ENCODE measurements at regions not wholly inside any gene's neighbourhood (a gene's known extent, or its start where the extent isn't known, plus 50 kb on each side); places are given as distances from the start of the nearest gene placed in this dataset.

- DNase-seq (ENCODE audit: low spot score) = no peak
- intact Hi-C loops (cut with micrococcal nuclease; ENCODE audit: unreplicated experiment) = no loop called here
- H3K9me2 ChIP-seq (ENCODE audit: insufficient read depth, low read length) = no peaks in the 10 kb centered on the region
- H3K4me1 ChIP-seq (ENCODE audit: insufficient read depth, low read length, poor library complexity, severe bottlenecking) = no peaks in the 10 kb centered on the region
- H3K27ac ChIP-seq (ENCODE audit: low read depth, low read length, poor library complexity, severe bottlenecking) = no peak overlapping the region
- POLR2A ChIA-PET = no interaction called here
- H3K36me3 ChIP-seq (ENCODE audit: insufficient read depth, low read length) = no peaks in the 10 kb centered on the region
- H2AFZ ChIP-seq (ENCODE audit: low read length) = no peak overlapping the region
- TF ChIP-seq EZH2phosphoT487 (IDR thresholded peaks at IDR 0.05; ENCODE audit: borderline replicate concordance, low read depth, low read length) (no peak), CTCF (conservative IDR thresholded peaks at IDR 0.05; ENCODE audit: low read length) (no peak)
- no peaks in the 10 kb centered on the region for H3K79me2 ChIP-seq (ENCODE audit: insufficient read depth, low read depth, low read length)
- H3K4me2 ChIP-seq (ENCODE audit: low read length) = no peak overlapping the region
- H4K20me1 ChIP-seq (ENCODE audit: insufficient read depth, low read length) = no peaks in the 10 kb centered on the region
- BruUV-seq (replicated peaks) = no TSS peak
- CTCF ChIA-PET (ENCODE audit: unreplicated experiment) = no interaction called here
- H3K9me3 ChIP-seq (ENCODE audit: low read length) = no peaks in the 10 kb centered on the region
- H3K4me3 ChIP-seq (ENCODE audit: low read depth, low read length, poor library complexity, severe bottlenecking) = no peak overlapping the region
These were observed 77.9 kb upstream of the RHOBTB1 start for GRCh38 chr10:61021926-61022325.

- no TSS peak for BruUV-seq (replicated peaks)
- Histone ChIP-seq H3K27ac (ENCODE audit: low read depth, low read length, poor library complexity, severe bottlenecking) (no peak overlapping the region), H3K4me1 (ENCODE audit: insufficient read depth, low read length, poor library complexity, severe bottlenecking) (no peaks in the 10 kb centered on the region), H3K4me3 (ENCODE audit: low read depth, low read length, poor library complexity, severe bottlenecking) (no peak overlapping the region), H3K9me3 (ENCODE audit: low read length) (no peaks in the 10 kb centered on the region), H3K4me2 (ENCODE audit: low read length) (no peak overlapping the region), H2AFZ (ENCODE audit: low read length) (no peak overlapping the region), H3K36me3 (ENCODE audit: insufficient read depth, low read length) (no peaks in the 10 kb centered on the region), H3K79me2 (ENCODE audit: insufficient read depth, low read depth, low read length) (no peaks in the 10 kb centered on the region), H3K9me2 (ENCODE audit: insufficient read depth, low read length) (no peaks in the 10 kb centered on the region), H4K20me1 (ENCODE audit: insufficient read depth, low read length) (no peaks in the 10 kb centered on the region)
- ChIA-PET POLR2A (no interaction called here), CTCF (ENCODE audit: unreplicated experiment) (no interaction called here)
- intact Hi-C loops (cut with micrococcal nuclease; ENCODE audit: unreplicated experiment) = no loop called here
- no peak for TF ChIP-seq EZH2phosphoT487 (IDR thresholded peaks at IDR 0.05; ENCODE audit: borderline replicate concordance, low read depth, low read length)
- TF ChIP-seq CTCF (conservative IDR thresholded peaks at IDR 0.05; ENCODE audit: low read length) = no peak
- no peak for DNase-seq (ENCODE audit: low spot score)
These were observed 76.6 kb upstream of the RHOBTB1 start for GRCh38 chr10:61020420-61021158.

DNA sequence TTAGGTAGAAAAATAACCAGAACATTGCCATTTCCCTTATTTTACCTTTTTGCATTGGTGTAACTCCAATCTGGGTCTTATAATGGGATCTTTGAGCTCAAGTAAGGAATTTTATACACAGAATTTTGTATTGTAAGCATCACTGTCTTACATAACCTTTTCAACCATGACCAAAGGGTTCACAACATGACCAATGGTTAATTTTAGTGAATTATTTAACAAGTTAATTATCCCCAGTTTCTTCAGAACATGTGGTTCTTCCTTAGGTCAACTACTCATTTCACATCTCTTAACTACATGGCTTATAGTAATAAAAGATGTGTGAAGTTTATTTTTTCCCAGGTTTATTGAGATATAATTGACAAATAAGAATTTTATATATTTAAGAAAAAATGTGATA is 74.2 kb upstream of the RHOBTB1 start:
- Histone ChIP-seq H3K9me2 (ENCODE audit: insufficient read depth, low read length) (no peaks in the 10 kb centered on the region), H2AFZ (ENCODE audit: low read length) (no peak overlapping the region), H3K79me2 (ENCODE audit: insufficient read depth, low read depth, low read length) (no peaks in the 10 kb centered on the region), H3K9me3 (ENCODE audit: low read length) (no peaks in the 10 kb centered on the region), H3K36me3 (ENCODE audit: insufficient read depth, low read length) (no peaks in the 10 kb centered on the region), H3K4me3 (ENCODE audit: low read depth, low read length, poor library complexity, severe bottlenecking) (no peak overlapping the region), H3K4me1 (ENCODE audit: insufficient read depth, low read length, poor library complexity, severe bottlenecking) (no peaks in the 10 kb centered on the region), H3K27ac (ENCODE audit: low read depth, low read length, poor library complexity, severe bottlenecking) (no peak overlapping the region), H4K20me1 (ENCODE audit: insufficient read depth, low read length) (no peaks in the 10 kb centered on the region), H3K4me2 (ENCODE audit: low read length) (no peak overlapping the region)
- TF ChIP-seq EZH2phosphoT487 (IDR thresholded peaks at IDR 0.05; ENCODE audit: borderline replicate concordance, low read depth, low read length) = no peak
- TF ChIP-seq CTCF (conservative IDR thresholded peaks at IDR 0.05; ENCODE audit: low read length) = no peak
- ChIA-PET CTCF (ENCODE audit: unreplicated experiment) (no interaction called here), POLR2A (no interaction called here)
- no peak for DNase-seq (ENCODE audit: low spot score)
- no TSS peak for BruUV-seq (replicated peaks)
- intact Hi-C loops (cut with micrococcal nuclease; ENCODE audit: unreplicated experiment) = no loop called here

Data from OCI-LY7 (cell line).